Vagina (tissue), 2 donors: ENCODE measurements at regions not wholly inside any gene's neighbourhood (a gene's known extent, or its start where the extent isn't known, plus 50 kb on each side); places are given as distances from the start of the nearest gene placed in this dataset.

Experiments used
- DNase-seq, 2 donors: peaks; one replicate each; pipeline ENCODE4 v3.0.0-alpha.2; 2017; ENCODE audit errors: extremely low spot score in 2 of 2
- H3K27ac ChIP-seq: fragments of 200-600 bp; sonication (generic); one replicate; pipeline ENCODE4 v1.5.1; 2019
- H3K27me3 ChIP-seq: fragments of 200-600 bp; sonication (generic); one replicate; pipeline ENCODE4 v1.5.1; 2019
- H3K36me3 ChIP-seq, 2 donors: fragments of 200-600 bp; sonication (generic); one replicate each; pipeline ENCODE4 v1.5.1; 2017 to 2019
- H3K4me1 ChIP-seq: fragments of 200-600 bp; sonication (generic); one replicate; pipeline ENCODE4 v1.5.1; 2019
- H3K4me3 ChIP-seq, 2 donors: fragments of 200-600 bp; sonication (generic); 1 replicate in 1 of 2; 2 replicates in 1 of 2; pipeline ENCODE4 v1.5.1; 2016 to 2019
- H3K9me3 ChIP-seq: fragments of 200-600 bp; sonication (generic); one replicate; pipeline ENCODE4 v1.5.1; 2019
- POLR2A ChIP-seq, 2 donors: fragments of 450-650 bp; IDR thresholded peaks; one replicate each; pipeline ENCODE4 v1.6.1; 2017; ENCODE audit warnings: antibody characterized with exemption in 2 of 2, mild to moderate bottlenecking in 2 of 2, moderate library complexity in 2 of 2
- POLR2AphosphoS5 ChIP-seq, 2 donors: sonication (generic); formaldehyde crosslinking; IDR thresholded peaks; one replicate each; pipeline ENCODE4 v1.9.0; 2017; ENCODE audit warnings: antibody characterized with exemption in 2 of 2, mild to moderate bottlenecking in 2 of 2, low read depth in 1 of 2; ENCODE audit not compliant: insufficient read depth in 1 of 2
- intact Hi-C: fragments of 100-400 bp; cut with DNase I; formaldehyde crosslinking; loops from one replicate; pipeline ENCODE4 v1.15.1; 2023
- TF ChIP-seq, protein P1 (sequence below), 3 experiments: fragments of 450-650 bp in 2 of 3; fragments of 200-600 bp in 1 of 3; sonication (generic) in 1 of 3; IDR thresholded peaks; one replicate each; pipeline ENCODE4 v1.5.1; 2017 to 2019; ENCODE audit warnings: antibody characterized with exemption in 3 of 3, mild to moderate bottlenecking in 2 of 3, moderate library complexity in 2 of 3

DNA sequence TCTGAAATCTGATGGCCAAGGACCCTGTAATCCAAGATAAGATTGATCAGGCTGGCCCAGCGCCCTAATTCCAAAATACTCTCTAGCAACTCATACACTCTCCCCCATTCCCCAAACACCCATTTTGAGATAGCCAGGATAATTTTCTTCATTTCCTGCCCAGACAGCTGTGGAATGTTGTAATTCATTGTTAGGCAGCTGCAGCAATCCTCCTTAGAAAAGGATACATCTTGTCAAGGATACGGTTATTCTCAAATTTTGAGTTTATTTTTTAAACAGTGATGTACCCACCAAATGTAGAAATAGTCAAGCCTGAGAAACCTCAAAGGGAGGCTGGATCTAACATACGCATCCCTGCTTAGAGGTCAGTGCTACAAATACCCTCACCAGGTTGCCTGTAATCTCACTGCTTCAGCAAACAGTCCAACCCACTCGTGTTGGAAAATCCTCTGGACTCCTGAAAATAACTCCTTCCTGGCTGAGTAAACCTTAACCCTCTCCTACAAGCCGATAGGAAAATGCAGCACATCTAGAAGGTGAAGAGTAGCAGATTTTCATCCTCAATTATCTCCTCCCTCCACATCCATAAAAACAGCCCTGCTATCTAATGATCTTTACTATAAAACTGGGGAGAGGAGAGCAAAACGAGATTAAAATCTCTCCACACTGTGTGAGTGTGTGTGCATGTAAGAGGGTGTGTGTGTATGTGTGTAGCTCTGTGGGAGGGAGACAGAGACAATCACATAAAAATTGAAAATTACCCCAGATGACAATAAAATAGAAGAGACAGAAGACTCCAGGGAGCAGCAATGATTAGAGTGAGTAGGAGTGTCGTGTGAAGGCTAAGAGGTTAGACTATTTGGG lies 683.1 kb downstream of the DIAPH3 start:
- H3K27me3 ChIP-seq: no peaks in the 10 kb centered on the region
- no peaks in the 10 kb centered on the region for H3K4me1 ChIP-seq
- no peak overlapping the region for H3K27ac ChIP-seq
- H3K4me3 ChIP-seq: no peak overlapping the region
- no peak for DNase-seq
- H3K9me3 ChIP-seq: no peaks in the 10 kb centered on the region
- intact Hi-C loops: no loop called here
- H3K36me3 ChIP-seq: no peaks in the 10 kb centered on the region
- no peak for TF ChIP-seq POLR2A (IDR thresholded peaks at IDR 0.05)
- no peak for TF ChIP-seq POLR2AphosphoS5 (IDR thresholded peaks at IDR 0.05; ENCODE audit: insufficient read depth in 1 of 2, low read depth in 1 of 2)
- TF ChIP-seq, protein P1, sequence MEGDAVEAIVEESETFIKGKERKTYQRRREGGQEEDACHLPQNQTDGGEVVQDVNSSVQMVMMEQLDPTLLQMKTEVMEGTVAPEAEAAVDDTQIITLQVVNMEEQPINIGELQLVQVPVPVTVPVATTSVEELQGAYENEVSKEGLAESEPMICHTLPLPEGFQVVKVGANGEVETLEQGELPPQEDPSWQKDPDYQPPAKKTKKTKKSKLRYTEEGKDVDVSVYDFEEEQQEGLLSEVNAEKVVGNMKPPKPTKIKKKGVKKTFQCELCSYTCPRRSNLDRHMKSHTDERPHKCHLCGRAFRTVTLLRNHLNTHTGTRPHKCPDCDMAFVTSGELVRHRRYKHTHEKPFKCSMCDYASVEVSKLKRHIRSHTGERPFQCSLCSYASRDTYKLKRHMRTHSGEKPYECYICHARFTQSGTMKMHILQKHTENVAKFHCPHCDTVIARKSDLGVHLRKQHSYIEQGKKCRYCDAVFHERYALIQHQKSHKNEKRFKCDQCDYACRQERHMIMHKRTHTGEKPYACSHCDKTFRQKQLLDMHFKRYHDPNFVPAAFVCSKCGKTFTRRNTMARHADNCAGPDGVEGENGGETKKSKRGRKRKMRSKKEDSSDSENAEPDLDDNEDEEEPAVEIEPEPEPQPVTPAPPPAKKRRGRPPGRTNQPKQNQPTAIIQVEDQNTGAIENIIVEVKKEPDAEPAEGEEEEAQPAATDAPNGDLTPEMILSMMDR (IDR thresholded peaks at IDR 0.05): no peak

DNA sequence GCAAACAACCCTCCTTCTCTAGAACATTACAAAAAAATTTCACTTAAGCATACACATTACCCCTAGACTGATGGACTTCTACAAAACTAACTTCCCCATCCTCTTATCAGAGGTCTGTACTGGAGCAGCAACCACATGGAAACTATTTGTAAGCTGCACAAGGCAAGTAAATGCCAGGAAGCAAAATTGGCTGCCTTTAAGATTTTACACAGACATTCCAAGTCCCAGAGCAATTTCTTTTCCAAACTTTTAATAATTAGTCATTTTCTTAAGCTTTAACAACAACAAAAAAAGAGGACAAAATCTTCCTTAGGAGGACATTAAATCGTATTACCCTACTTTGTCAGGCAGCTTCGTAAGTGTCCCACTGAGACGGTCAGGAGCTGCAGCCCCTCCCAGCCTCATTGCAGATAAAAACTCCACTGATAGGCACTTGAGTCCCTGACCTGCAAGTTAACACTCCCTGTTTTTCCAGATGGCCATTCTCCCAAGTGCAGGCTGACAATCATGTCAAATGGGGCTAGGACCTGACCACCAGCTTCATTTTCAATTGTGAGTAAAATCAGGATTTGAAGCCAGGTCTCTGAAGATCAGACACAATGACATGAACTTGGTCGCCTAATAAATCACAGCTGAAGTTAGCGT lies 680.1 kb downstream of the DIAPH3 start:
- no peak for DNase-seq
- no peak for TF ChIP-seq POLR2A (IDR thresholded peaks at IDR 0.05)
- TF ChIP-seq, protein P1 (IDR thresholded peaks at IDR 0.05): no peak
- no peak for TF ChIP-seq POLR2AphosphoS5 (IDR thresholded peaks at IDR 0.05; ENCODE audit: insufficient read depth in 1 of 2, low read depth in 1 of 2)
- intact Hi-C loops: no loop called here
- H3K4me1 ChIP-seq: no peaks in the 10 kb centered on the region
- no peaks in the 10 kb centered on the region for H3K9me3 ChIP-seq
- H3K27me3 ChIP-seq: no peaks in the 10 kb centered on the region
- no peaks in the 10 kb centered on the region for H3K36me3 ChIP-seq
- no peak overlapping the region for H3K4me3 ChIP-seq
- H3K27ac ChIP-seq: no peak overlapping the region

DNA sequence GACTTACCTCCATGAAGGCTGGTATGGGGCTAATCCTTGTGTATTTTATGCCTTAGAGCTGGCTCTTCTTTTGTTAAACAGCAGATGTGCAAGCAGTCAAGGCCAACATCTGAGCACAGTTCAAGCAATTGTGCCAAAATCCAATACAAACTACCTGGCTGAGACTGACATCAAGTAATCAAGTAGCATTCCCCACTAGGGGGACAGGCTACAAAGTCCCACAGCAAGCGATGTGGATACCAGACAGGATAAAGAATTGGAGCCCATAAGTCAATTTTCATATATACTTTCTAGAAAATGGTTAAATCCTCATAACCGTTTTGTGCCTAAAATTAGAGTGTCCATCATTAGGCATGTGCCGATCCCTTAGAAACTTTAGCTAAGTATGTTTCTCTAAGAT lies 675.8 kb downstream of the DIAPH3 start:
- H3K4me1 ChIP-seq: no peaks in the 10 kb centered on the region
- no peaks in the 10 kb centered on the region for H3K36me3 ChIP-seq
- no peak overlapping the region for H3K27ac ChIP-seq
- TF ChIP-seq POLR2AphosphoS5 (IDR thresholded peaks at IDR 0.05; ENCODE audit: insufficient read depth in 1 of 2, low read depth in 1 of 2) (no peak), POLR2A (IDR thresholded peaks at IDR 0.05) (no peak)
- TF ChIP-seq, protein P1 (IDR thresholded peaks at IDR 0.05): no peak
- intact Hi-C loops: no loop called here
- no peak for DNase-seq
- no peaks in the 10 kb centered on the region for H3K9me3 ChIP-seq
- H3K27me3 ChIP-seq: no peaks in the 10 kb centered on the region
- H3K4me3 ChIP-seq: no peak overlapping the region

DNA sequence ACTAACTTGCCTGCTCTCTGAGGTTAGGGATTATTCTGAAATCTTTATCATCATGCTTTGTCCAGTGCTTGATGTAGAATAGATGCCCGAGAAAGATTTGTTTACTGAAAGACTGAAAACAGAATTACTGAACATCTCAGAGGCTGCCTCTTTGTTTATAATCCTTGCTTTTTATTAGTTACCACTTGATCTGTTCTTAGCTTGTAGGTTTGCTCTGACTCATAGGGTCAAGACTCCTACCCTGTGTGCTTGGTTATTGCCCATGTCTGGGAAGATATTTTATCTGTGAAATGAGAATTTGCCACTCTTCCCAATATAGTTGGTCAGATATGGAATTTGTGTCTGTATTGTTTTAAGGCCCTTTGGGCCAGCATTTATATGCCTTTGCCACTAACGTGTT lies 675.3 kb downstream of the DIAPH3 start:
- Histone ChIP-seq H3K9me3 (no peaks in the 10 kb centered on the region), H3K27me3 (no peaks in the 10 kb centered on the region), H3K4me3 (no peak overlapping the region), H3K36me3 (no peaks in the 10 kb centered on the region), H3K4me1 (no peaks in the 10 kb centered on the region), H3K27ac (no peak overlapping the region)
- no peak for DNase-seq
- intact Hi-C loops: no loop called here
- TF ChIP-seq POLR2A (IDR thresholded peaks at IDR 0.05) (no peak), POLR2AphosphoS5 (IDR thresholded peaks at IDR 0.05; ENCODE audit: insufficient read depth in 1 of 2, low read depth in 1 of 2) (no peak)
- TF ChIP-seq, protein P1 (IDR thresholded peaks at IDR 0.05): no peak

DNA sequence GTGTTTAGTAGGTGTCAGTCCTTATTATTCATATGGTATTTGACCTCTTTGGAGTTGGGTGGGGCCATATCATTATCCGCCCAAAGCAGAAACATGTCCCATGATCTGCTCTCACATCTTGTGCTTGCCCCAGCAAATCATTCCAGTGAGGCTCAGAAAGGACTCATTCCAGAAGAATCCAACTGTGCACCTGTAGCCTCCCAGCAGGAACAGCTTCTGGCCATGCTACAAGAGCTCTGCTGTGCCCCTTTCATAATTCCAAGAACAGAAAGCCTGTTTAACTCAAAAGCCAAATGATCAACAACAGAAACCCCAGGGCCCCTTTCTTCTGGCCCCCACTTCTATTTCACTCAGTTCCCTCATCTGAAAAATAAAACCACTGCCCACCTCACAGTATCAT lies 673.1 kb downstream of the DIAPH3 start:
- intact Hi-C loops: no loop called here
- no peak for DNase-seq
- Histone ChIP-seq H3K27ac (no peak overlapping the region), H3K4me3 (no peak overlapping the region), H3K9me3 (no peaks in the 10 kb centered on the region), H3K36me3 (no peaks in the 10 kb centered on the region), H3K4me1 (peaks cover 6% of the 10 kb centered on the region), H3K27me3 (no peaks in the 10 kb centered on the region)
- TF ChIP-seq, protein P1 (IDR thresholded peaks at IDR 0.05): no peak
- TF ChIP-seq POLR2AphosphoS5 (IDR thresholded peaks at IDR 0.05; ENCODE audit: insufficient read depth in 1 of 2, low read depth in 1 of 2): no peak
- no peak for TF ChIP-seq POLR2A (IDR thresholded peaks at IDR 0.05)
